Astrocyte of the cerebellum (primary cell): ENCODE measurements at regions not wholly inside any gene's neighbourhood (a gene's known extent, or its start where the extent isn't known, plus 50 kb on each side); places are given as distances from the start of the nearest gene placed in this dataset.
A peak's percentile ranks its signal among the peaks of the same experiment; 100 is the strongest.

Experiments
- DNase-seq: peaks from one replicate; pipeline ENCODE4 v3.0.0-alpha.2; 2011; ENCODE audit warnings: low read depth
- H3K4me3 ChIP-seq: 2 replicates; pipeline ENCODE4 v1.5.1; 2011; ENCODE audit warnings: mild to moderate bottlenecking, low read depth, low read length, moderate library complexity
- in situ Hi-C: cut with HindIII; loops from 2 replicates; pipeline ENCODE4 v1.10.0; 2017; ENCODE audit warnings: low sequenced_read_pairs
- TF ChIP-seq, protein P1 (sequence below): IDR thresholded peaks from 2 replicates; pipeline ENCODE4 v1.5.1; 2012; ENCODE audit warnings: low read length, low read depth, moderate library complexity, mild to moderate bottlenecking; ENCODE audit errors: missing control alignments

DNA sequence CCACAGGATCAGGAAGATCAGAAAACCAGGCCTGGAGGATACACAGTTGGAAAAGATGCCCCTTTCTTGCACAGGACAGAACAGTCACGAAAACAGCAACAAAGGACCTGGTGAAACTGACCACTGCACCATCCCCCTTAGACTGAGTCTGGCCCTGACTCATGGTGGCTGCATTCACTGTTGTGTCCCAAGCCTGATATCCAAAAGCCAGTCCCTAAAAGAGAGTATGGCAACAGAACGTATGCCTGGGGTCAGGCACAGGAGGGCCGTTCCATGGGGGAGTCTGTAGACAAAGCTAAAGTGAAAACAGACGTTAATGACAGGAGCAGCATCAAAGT, 301.1 kb upstream of the NBEA start:
- no peak for DNase-seq
- TF ChIP-seq, protein P1, sequence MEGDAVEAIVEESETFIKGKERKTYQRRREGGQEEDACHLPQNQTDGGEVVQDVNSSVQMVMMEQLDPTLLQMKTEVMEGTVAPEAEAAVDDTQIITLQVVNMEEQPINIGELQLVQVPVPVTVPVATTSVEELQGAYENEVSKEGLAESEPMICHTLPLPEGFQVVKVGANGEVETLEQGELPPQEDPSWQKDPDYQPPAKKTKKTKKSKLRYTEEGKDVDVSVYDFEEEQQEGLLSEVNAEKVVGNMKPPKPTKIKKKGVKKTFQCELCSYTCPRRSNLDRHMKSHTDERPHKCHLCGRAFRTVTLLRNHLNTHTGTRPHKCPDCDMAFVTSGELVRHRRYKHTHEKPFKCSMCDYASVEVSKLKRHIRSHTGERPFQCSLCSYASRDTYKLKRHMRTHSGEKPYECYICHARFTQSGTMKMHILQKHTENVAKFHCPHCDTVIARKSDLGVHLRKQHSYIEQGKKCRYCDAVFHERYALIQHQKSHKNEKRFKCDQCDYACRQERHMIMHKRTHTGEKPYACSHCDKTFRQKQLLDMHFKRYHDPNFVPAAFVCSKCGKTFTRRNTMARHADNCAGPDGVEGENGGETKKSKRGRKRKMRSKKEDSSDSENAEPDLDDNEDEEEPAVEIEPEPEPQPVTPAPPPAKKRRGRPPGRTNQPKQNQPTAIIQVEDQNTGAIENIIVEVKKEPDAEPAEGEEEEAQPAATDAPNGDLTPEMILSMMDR = no peak
- H3K4me3 ChIP-seq = no peak overlapping the region
- in situ Hi-C loops = no loop called here

DNA sequence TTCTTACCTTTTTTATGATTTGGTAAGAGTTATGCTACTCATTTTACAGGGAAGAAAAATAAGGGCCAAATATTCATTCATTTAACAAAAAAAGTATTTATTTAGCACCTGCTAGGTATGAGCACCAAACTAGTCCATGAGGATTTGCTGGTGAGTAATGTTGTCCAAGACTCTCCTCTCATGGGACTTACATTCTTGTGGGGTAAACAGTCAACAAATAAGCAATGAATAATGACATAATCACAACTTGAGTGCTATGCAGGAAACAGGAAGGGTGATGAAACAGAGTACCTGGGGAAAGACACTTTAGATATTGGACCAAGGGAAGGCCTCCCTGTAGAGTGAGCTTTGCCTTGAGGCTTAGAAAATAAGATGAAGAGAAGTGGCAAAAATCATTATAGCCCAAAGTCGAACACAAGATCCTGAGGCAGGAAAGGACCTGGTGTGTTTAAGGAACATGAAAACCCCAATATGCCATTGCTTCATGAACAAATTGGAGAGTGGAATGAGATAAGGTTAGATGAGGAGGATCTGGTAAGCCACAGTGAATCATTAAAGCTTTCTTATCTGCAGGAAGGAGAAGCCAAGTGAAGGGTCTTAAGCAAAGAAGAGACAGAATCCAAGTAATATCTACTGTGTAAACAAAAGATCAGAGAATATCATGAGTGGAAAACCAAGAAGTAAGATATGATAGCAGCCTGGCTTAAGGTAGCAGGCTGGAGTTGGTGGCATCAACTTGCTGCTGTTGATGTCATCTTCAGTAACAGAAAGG, 294.5 kb upstream of the NBEA start:
- DNase-seq = no peak
- in situ Hi-C loops = no loop called here

DNA sequence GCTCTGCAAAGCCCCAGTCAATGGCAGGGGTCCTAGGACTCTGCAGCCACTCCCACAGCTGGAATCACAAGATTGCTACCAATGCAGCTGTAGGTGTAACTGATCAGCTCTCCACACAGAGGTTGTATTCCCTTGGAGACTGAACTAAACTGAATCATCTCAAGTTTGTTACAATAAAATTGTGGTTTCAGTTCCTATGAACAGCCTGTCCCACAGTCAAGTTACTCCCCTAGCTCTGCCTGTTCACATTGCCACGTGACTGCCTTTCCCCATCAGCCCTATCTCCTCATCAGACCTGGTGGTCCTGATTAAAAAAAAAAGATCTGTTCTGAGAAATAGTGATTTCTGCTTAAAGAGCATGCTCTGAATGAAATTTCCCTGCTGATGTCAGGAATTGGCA, 287.9 kb upstream of the NBEA start:
- in situ Hi-C loops = no loop called here
- TF ChIP-seq, protein P1 = no peak
- DNase-seq = no peak
- H3K4me3 ChIP-seq = no peak overlapping the region

More for the DNA sequence above, 294.5 kb upstream of the NBEA start:
- TF ChIP-seq, protein P1 = no peak
- no peak overlapping the region for H3K4me3 ChIP-seq

DNA sequence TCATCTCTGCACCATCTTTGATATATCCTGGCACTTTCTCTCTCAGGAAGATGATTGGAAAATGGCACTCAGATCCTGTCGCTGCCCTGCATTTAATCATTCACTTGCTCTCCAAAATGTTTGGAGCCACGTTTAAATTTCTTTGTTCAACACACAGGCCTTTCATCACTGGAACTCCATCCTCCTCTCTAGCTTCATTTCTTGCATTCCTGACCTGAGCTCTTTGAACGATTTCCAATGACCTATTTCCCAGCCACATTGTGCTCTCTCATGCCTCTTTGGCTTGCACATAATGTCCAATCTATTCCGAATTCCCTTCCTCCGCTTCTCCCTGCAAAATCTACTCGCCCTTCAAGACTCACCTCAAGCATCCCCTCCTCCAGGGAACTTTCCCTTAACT, 287.4 kb upstream of the NBEA start:
- no peak for DNase-seq
- in situ Hi-C loops = no loop called here
- TF ChIP-seq, protein P1 = no peak
- H3K4me3 ChIP-seq = no peak overlapping the region

DNA sequence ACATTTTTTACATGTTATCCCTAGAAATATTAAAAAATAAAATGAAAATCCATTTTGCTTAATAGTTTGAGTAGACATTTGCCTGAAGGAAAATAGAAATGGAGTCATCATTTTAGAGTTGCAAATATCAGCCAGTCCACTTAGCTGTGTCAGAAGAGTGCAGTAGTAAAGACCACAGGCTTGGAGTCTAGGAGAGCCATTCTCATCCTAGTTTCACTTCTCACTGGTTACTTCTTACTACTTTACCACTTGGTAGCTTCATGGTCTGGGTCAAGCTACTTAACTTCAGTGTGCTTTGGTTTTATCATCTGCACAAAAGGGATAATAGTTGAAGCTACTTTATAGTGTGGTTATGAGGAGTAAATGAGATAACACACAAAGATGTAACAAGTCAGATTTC, 286.5 kb upstream of the NBEA start:
- no peak for DNase-seq
- no peak overlapping the region for H3K4me3 ChIP-seq
- in situ Hi-C loops = no loop called here
- TF ChIP-seq, protein P1 = no peak

DNA sequence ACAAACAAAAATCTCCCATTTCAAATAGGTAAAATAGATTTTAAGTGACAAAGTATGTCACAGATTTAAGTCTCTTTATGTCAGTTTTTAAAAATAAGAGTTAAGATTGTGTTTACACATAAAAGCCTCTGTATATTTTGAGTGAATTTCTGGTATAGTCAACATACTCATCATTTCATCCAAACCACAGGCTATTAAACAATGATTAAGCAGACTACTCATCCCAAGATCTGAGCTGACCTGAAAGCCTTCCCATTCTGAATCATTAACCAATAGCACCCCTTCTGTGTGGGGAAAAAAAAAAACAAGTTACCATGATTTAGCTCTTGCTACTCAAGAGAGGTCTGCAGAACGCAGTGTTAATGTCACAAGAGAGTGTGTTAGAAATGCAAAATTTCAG, 284.4 kb upstream of the NBEA start:
- H3K4me3 ChIP-seq = no peak overlapping the region
- TF ChIP-seq, protein P1 = no peak
- in situ Hi-C loops = no loop called here
- DNase-seq = peak; percentile 19
